ENCODE measurements at regions not wholly inside any gene's neighbourhood (a gene's known extent, or its start where the extent isn't known, plus 50 kb on each side); places are given as distances from the start of the nearest gene placed in this dataset.
"Not testable (repeated sequence)": the region's sequence is repeated elsewhere in the genome, so short reads cannot be mapped to it uniquely, and the experiment has no call there.

DNA sequence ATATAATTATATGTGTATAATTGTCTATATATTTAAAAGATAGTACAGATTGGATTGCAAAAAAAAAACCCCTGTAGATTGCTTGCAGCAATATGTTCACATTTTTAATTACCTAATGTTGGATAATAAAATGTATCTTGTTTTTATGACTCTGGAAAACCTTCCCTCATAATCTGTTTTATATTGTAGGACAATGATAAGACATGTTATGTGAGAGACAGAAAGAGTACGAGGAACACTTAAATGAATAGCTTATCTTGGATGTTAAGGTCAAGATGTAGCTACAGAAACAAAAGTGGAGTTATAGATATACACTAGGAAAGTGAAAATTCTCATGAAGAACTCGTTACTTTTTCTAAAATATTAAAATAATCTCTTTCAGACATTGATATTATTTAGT is 691.6 kb upstream of the IMPG1 start:
- DNase-seq, result no peak

DNA sequence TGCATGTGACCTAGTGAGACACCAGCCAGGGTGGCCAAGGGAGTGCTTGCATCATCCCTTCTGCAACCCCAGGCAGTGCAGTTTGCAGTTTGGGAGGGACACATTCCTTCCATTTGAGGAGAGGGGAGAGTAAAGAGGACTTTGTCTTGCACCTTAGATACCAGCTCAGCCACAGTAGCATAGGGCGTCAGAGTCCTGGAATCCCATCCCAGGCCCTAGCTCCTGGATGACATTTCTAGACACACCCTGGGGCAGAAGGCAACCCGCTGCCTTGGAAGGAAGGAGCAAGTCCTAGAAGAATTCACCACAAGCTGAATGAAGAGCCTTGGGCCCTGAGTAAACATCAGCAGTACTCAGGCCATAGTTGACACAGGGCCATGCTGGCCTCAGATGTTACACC is 680.4 kb upstream of the IMPG1 start:
- no peak for DNase-seq

DNA sequence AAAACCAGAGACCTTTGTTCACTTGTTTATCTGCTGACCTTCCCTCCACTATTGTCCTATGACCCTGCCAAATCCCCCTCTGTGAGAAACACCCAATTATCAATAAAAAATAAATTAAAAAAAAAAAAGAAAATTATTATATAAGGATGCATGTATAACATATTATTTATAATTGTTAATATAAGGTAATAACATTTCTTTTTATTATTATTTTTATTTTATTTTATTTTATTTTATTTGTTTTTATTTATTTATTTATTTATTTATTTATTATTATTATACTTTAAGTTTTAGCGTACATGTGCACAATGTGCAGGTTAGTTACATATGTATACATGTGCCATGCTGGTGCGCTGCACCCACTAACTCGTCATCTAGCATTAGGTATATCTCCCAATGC is 672.9 kb upstream of the IMPG1 start:
- not testable (repeated sequence) for DNase-seq

DNA sequence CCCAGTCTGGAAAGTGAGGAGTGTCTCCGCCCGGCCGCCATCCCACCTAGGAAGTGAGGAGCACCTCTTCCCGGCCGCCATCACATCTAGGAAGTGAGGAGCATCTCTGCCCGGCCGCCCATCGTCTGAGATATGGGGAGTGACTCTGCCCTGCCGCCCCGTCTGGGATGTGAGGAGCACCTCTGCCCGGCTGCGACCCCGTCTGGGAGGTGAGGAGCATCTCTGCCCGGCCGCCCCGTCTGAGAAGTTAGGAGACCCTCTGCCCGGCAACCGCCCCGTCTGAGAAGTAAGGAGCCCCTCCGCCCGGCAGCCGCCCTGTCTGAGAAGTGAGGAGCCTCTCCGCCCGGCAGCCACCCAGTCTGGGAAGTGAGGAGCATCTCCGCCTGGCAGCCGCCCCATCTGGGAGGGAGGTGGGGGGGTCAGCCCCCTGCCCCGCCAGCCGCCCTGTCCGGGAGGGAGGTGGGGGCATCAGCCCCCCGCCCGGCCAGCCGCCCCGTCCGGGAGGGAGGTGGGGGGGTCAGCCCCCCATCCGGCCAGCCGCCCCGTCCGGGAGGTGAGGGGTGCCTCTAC is 671.8 kb upstream of the IMPG1 start:
- DNase-seq, result not testable (repeated sequence)

DNA sequence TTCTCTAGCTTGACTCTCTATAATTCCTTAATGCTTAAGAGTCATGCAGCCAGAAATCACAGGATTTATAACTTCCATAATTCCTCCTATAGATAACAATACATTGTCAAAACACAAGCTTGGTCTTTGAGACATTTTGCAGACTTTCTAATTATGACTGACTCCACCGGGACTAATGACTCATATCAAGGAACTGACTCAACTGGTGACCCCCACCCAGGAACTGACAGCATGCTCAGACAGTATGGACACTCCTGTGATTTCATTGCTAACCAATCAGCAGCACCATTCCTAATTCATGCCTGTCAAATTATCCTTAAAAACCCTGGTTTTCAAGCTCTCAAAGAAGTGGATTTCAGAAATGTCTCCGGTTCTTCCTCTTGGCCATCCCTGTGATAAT is 670.5 kb upstream of the IMPG1 start:
- no peak for DNase-seq

DNA sequence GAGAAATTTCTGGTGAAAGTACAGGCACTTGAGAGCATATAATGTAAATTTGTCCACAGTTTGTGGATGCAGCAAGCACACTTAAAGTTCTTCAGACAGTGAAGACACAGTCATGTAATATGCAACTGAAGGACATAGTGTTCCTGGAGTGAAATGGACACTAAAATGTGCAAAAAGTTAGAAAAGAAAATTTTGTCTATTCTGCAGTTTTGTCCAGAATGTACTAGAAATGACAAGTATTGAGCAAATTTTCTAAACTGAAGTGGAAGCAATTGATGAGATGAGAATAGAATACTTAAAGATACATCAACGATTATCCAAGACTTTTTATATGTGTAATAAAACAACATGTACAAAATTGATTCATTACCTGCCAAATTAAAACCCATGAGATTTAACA is 647.0 kb upstream of the IMPG1 start:
- DNase-seq, result no peak

DNA sequence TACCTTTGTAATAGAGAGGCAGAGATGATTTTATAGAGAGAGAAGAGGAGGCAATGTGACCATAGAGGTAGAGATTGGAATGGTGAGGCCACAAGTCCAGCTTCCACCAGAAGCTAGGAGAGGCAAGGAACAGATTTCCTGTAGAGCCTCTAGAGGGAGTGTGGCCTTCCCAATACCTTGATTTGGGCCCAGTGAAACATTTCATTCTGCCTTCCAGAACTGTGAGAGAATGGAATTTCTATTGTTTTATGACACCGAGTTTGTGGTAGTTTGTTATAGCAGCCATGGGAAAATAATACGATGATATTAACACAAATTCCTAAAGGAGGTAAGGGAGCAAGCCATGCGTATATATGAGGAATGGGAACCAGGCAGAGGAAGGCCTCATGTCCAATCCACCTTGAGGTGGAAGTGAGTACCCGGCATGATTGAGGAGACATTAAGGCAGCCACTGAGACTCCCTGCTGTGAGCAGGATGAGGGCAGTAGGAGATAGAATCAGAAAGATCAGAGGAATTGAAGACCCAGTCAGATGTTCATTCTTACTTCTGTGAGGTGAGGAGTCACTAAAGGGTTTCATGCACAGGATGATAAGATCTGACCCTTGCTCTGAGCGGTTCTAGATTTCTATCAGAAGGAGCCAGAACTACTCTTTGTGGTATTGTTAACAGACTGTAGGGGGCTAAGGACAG is 636.3 kb upstream of the IMPG1 start:
- no peak for DNase-seq

DNA sequence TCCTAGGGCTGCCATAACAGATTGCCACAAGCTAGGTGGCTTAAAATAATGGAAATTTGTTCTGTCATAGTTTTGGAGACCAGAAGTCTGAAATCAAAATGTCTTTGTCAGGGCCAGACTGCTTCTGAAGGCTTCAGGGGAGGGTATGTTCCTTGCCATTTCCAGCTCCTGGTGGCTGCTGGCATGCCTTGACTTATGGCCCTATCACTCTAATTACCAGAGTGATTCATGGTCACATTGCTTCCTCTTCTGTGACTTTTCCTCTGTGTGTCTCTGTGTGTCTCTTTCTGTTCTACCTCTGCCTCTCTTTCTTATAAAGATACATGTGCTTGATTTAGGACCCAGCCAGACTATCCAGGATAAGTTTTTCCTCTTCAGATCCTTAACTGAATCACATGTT is 635.2 kb upstream of the IMPG1 start:
- no peak for DNase-seq

DNA sequence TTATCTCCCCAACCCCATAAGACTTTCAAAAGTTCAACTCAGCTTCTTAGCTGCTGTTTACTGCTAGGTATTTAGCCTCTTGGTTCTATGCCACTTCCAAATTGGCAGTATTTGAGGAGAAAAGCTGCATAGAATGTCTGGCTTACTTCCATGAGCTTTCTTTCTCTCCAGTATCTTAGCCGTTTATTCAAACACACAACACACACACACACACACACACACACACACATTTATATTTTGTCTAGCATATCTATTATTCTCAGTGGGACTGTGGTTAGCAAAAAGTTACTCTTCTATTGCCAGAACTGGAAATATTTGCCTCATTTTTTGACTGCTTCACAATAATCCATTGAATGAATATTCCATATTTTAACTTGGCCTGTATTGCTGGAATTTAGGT is 634.2 kb upstream of the IMPG1 start:
- no peak for DNase-seq

DNA sequence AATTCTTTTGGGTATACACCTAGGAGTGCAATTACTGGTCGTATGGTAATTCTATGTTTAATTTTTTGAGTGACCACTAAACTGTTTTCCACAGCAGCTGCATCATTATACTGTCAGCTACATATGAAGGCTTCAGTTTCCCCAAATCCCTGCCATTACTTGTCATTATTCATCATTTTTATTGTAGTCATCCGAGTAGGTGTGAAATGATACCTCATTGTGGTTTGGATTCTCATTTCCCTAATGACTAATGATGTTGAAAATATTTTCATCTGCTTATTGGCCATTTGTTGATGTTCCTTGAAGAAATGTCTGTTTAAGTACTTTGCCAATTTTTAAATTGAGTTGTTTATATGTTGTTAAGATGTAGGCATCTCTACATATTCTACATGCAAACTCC is 633.6 kb upstream of the IMPG1 start:
- DNase-seq, result no peak

DNA sequence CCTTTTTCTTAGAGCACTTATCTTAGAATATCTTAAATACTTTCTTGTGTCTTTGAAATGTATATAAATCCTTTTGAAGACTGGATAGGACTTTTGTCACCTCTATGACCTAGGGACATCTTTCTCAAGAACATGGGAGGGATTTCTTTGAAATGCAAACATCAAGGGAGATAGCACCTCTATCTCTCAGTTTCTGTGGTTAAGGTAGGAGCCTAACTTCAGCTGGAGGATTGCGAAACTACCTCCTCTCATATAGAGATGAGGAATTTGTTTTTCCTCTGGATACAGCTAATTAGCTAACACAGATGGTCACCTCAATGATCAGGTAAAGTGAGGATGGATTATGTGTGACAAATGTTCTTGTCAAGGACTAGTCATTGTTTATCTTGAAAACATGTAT is 631.3 kb upstream of the IMPG1 start:
- no peak for DNase-seq

DNA sequence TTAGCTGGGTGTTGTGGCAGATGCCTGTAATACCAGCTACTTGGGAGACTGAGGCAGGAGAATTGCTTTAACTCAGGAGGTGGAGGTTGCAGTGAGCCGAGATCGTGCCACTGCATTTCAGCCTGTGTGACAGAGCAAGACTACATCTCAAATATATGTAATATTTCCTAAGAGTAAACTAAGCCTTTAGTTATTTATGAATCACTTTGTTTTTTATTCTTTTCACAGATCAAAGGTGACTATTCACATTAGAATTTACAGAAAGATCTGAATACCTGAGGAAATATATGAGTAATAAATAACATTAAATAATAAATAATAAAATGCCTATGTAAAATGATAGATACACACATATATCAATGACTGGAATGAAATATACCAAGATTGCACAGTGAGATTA is 630.8 kb upstream of the IMPG1 start:
- DNase-seq, result no peak

DNA sequence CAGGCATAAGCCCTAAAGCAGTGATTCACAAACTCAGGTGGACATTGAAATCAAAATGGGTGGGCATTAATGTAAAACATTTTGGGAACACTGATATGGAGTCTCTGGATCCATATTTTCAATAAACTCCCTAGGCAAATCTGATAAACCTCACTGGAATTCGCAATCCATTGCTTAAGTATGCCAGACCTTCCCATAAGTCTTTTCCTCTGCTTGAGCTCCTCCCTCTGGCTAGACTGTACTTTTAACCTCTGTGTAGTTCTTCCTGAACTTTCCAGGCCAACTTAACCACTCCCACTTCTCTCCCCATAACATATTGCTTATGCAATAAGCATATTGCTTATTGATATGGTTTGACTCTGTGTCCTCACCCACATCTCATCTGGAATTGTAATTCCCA is 629.7 kb upstream of the IMPG1 start:
- no peak for DNase-seq

DNA sequence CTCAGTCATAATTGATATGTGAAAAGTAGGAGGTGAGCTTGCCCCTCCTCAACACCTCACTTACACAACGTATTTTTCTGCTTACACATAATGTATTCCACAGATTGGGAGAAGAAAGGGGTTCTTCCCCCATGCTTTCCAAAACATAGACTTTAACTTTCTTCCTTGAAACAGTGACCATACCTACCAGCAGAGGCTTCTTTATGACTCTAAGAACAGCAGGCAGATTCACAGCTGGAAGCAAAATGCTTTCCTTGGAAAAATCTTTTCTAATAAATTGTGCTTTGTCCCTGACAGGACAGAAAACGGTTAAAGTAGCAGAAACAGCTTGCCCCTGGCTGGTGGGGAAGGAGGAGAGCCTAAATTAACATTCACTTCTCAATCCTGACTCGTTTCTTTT is 629.1 kb upstream of the IMPG1 start:
- no peak for DNase-seq

DNA sequence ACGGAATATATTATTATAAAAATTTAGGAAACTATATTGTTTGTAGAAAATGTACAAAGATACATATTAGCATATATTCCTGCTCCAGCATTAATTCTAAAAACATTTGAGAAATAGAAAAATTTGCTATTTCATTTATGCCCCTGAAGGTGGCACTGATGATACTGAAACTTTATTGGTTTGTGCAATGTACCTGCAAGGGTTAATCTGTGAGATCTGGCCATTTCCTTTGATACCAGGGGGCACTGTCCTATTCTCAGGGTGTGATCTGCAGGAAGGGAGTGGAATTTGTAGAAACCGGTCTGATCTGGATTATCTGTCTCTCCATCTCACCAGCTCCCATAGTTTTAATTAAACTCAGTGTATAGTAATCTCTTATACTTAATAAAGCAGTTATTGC is 625.1 kb upstream of the IMPG1 start:
- DNase-seq, result no peak

DNA sequence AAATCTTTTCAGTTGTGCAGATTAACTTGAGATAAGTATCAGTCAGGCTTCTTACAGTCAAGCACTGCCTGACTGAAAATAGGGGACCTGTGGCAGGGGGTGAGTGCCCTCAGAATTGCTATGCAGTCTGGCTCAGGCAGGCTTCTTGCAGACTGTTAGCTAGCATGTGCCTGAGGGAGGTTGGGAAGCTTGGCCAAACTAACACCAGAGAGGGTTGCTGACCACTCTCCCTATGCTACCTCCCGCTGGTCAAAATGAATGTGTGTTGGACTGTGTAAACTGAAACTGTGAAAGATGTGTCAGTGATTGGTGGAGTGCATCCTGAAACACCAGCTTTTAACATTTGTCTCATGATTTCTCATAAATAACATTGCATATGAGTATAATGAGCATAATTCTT is 622.3 kb upstream of the IMPG1 start:
- no peak for DNase-seq

DNA sequence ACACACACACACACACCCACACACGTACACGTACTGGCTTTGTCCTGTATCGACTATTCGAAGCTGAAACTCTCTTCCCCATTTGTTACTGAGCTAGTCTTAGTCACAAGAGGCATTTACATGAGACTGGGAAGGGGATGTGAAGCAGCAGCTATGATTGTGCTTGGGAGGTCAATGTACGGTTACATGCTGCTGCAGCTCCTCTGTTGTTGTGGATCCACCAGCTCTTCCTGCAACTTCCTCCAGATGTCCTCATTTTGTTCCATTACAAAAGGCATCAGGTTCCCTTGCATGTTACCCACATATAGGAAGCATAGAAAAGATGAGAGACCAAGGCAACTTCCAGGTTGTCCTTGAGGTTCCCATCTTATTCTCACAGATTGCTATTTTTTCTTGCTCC is 612.4 kb upstream of the IMPG1 start:
- no peak for DNase-seq

DNA sequence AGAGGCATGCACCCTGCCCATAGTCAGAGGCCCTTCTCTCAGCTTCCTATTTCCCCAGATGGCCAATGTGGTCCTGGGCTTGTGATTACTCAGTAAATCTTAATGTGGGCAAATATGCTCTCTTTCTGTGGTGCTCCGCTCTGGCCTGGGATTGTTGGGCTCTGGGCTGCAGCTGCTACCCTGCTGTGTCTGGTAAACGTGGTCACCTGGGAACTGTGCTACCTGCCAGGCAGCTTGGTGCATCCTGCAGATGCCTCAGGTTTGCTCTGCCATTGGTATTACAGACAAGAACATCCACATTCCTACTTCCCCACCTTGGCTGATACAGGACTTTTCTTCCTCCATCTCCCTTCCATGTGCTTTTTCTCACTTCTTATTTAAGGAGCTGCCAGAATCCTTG is 611.5 kb upstream of the IMPG1 start:
- DNase-seq, result no peak

DNA sequence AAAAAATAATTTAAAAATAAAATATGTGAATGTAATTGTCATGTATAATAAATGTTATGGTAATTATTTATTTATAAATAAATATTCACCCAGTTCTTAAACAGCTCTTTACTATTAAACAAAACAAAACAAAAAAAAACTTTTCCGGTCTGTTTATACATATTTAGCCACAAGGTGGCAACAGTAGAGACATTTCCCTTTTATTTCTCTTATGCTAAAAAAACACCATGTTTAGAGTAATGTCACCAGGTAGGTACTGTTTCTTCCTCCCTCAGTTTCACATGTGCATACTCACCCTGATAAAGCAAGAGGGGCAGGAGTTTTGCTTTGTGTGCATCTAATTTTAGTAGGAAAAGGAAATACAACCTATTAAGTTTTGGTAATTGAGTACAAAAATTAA is 610.4 kb upstream of the IMPG1 start:
- DNase-seq, result no peak

DNA sequence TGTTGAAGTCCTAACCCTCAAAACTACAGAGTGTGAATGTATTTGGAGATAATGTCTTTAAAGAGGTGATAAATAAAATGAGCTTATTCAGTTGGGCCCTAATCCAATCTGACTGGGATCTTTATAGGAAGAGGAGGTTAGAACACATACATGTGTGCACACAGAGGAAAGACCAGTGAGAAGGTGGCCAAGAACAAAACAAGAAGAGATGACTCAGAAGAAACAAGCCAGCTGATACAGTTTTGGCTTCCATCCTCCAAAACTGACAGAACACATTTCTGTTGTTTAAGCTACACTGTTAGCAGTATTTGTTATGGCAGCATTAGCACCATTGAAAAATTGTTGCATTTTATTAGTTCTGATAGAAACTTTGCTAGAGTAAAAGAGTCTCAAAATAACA is 609.3 kb upstream of the IMPG1 start:
- no peak for DNase-seq

DNA sequence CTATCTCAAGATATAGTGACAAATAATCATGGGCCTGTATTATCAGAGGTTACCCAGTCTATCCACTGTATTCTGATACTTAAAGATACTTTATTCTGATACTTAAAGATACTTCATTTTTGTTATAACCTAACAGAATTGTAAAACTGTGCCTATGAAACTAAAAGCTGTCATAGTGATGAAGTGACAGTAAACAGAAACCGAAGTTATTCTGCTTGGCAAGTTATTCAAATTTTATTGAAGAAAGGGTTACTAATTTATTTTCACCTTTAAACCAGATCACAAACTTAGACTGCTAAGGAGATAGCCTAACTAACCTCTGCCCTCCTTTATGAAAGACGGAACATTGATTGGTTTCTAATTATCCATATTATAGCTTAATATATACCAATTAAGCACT is 604.6 kb upstream of the IMPG1 start:
- no peak for DNase-seq

DNA sequence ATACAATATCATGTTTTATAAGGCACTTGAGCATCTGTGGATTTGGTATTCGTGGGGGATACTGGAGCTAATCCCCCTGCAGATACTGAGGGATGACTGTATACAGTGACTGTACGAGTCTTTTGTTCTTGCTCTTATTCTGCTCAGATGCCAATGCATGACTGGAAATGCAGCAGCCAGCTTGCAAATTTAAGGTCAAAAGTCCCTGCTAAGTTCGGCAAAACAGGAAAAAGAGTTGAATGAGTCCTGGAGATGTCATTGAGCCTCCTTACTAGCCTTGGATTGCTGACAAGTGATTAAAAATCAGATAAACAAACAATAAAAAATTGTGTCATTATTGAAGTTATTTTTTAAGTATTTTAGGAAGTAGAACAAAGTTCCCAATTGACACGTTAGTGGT is 599.3 kb upstream of the IMPG1 start:
- DNase-seq, result no peak

DNA sequence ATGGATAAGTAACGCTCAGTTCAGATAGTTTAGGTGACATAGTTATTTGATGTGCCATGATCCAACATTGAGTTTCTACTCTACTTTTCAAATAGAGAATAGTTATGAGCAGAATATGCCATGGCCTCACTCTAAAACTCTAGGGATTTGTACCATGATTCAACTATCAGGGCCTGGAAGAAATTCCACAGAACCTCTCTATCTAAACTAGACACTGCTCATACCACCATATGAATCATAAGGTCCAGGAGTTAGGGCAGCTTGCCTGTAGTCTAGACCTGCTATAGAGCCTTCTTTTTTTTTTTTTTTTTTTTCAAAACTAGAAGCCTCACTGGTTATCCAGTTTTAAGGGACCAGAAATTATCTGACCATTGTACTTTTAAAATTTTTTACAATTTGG is 571.8 kb upstream of the IMPG1 start:
- DNase-seq, result no peak

DNA sequence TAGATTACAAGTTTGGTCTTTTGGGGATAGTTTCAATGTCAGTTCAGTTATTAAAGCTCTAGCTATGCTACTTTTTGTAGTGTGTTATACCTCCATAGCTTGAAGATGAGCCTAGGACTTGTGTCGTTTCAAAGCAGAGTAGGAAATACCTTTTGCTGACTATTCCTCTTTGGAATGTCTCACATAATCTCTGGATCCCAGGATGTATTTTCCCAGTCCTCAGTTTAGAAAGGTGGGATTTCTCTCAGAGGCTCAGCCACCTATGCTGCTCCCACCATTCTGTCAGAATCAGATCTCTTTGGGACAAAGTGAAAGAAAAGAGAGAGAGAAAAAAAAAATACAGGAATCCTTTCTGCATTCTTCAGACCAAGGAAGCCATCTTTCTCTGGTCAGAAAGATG is 567.5 kb upstream of the IMPG1 start:
- DNase-seq, result no peak

DNA sequence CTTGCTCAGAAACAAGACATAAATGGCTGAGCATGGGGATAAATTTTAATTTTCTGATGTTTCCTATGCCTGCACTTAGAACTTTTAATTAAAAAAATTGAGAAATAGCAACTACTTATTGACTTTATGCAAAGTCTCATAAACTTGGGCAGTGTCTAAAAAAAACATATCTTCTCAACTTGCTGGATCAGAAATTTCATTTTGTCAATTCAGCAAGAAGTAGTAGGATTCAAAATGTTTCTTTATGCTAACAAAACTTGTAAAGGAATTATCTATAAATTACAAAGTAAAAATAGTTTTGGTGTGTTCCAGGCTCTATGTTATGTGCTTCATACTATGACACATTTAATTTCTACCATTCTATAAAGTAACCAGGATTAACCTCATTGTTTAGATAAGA is 562.2 kb upstream of the IMPG1 start:
- DNase-seq, result no peak

DNA sequence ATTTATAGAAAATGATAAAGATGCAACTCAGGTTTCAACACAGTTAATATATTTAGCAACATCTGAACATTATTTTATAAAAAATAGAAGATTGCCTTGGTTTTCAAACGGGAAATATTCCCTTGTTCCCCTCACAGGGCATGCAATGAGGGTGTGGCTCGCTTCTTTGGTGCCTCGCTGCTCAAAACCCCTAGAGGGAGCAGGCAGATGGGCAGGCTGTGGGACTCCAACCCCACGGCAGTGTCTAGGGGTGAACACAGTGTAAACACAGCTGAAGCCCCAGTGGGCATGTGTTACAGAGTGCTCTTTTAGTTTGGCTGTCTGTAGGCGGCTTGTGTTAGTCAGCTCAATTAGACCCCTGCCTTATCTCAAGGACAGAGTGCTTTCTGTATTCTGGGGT is 560.8 kb upstream of the IMPG1 start:
- DNase-seq, result no peak

All from activated effector memory CD4-positive, alpha-beta T cell treated with anti-CD3 and anti-CD28 coated beads, Interleukin-2, amount 50 U/mL, for 16 hours (primary cell).